B cell (primary cell): ENCODE measurements at regions not wholly inside any gene's neighbourhood (a gene's known extent, or its start where the extent isn't known, plus 50 kb on each side); places are given as distances from the start of the nearest gene placed in this dataset.

ENCODE experiments used
- EZH2 ChIP-seq: IDR thresholded peaks from 2 replicates; pipeline ENCODE4 v1.6.1; 2012; ENCODE audit warnings: borderline replicate concordance, low read depth, mild to moderate bottlenecking, moderate library complexity, low read length; ENCODE audit not compliant: insufficient read depth, poor library complexity, severe bottlenecking
- TF ChIP-seq, protein P1 (sequence below): fragments of 200-600 bp; IDR thresholded peaks from one replicate; pipeline ENCODE4 v1.8.0; 2022; ENCODE audit warnings: antibody characterized with exemption, mild to moderate bottlenecking

DNA sequence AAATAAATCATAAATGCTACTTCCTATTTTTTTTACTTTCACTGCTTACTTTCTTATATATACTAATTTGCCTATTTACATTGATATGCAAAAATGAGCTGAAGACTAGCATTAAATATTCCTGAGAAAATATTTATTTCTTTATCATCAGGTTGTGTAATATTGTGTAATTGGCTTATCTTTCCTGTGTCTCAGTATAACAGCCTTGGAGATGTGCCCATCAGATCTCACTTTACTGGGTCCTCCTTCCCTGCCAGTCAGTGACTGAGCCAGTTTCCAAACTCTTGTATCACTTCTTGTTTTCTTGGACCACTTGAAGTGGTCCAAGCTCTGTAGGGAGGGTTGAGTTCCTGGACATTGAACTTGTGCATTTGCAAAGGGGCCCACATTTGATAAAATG lies 900.0 kb downstream of the LUZP2 start:
- TF ChIP-seq, protein P1, sequence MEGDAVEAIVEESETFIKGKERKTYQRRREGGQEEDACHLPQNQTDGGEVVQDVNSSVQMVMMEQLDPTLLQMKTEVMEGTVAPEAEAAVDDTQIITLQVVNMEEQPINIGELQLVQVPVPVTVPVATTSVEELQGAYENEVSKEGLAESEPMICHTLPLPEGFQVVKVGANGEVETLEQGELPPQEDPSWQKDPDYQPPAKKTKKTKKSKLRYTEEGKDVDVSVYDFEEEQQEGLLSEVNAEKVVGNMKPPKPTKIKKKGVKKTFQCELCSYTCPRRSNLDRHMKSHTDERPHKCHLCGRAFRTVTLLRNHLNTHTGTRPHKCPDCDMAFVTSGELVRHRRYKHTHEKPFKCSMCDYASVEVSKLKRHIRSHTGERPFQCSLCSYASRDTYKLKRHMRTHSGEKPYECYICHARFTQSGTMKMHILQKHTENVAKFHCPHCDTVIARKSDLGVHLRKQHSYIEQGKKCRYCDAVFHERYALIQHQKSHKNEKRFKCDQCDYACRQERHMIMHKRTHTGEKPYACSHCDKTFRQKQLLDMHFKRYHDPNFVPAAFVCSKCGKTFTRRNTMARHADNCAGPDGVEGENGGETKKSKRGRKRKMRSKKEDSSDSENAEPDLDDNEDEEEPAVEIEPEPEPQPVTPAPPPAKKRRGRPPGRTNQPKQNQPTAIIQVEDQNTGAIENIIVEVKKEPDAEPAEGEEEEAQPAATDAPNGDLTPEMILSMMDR: no peak
- no peak for TF ChIP-seq EZH2
